A204.1 (cell line): ENCODE measurements at regions not wholly inside any gene's neighbourhood (a gene's known extent, or its start where the extent isn't known, plus 50 kb on each side); places are given as distances from the start of the nearest gene placed in this dataset.
A peak's percentile ranks its signal among the peaks of the same experiment; 100 is the strongest.

Source experiments
- FAIRE-seq: peaks from 2 replicates; lab custom pipeline; 2012; peaks lifted over from hg19 to GRCh38; lab: Jason Lieb, UNC

- FAIRE-seq = no peak
These were observed 2292.6 kb upstream of the C9orf72 start for GRCh38 chr9:29865764-29866313.

- FAIRE-seq = no peak
These were observed 2293.3 kb upstream of the C9orf72 start for GRCh38 chr9:29866556-29866955.

DNA sequence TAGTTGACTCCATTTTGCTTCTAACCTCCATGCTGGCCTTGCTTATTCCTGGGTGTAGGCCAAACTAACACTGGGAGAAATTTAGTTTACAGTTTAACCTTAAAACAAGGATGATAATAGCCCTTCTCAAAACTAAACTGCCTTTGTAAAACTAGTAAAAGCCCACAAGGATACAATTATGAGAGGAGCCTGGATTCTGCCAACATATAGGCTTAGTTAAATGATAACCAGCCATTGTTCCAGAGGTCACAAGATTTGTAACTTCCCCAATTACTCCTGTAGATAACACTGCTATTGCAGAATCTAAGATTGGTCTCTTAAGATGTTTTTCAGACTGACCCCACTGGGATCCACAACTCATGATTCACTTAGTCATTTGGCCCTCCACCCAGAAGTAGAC lies 2300.3 kb upstream of the C9orf72 start:
- FAIRE-seq = no peak

GRCh38 chr9:29875547-29875946 lies 2302.3 kb upstream of the C9orf72 start:
- FAIRE-seq = no peak

- no peak for FAIRE-seq
These were observed 2309.5 kb upstream of the C9orf72 start for GRCh38 chr9:29882767-29883166.

DNA sequence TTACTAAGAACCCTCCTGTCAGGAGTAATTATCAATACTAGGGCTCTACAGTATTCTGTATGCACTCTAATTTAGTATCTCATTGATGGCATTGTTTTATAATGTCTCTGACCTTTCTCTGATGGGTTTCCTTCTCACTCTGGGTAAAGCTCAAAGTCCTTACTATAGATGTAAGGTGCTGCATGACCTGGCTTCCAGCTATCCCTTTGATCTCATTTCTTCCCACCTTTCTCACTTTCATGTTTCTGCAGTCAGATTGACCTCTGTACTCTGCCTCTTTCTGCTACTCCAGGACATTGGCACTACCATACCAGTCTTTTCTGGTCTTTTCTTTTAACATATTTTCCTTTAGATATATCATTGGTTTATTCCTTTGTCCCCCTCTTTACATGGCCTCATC lies 2332.8 kb upstream of the C9orf72 start:
- no peak for FAIRE-seq

DNA sequence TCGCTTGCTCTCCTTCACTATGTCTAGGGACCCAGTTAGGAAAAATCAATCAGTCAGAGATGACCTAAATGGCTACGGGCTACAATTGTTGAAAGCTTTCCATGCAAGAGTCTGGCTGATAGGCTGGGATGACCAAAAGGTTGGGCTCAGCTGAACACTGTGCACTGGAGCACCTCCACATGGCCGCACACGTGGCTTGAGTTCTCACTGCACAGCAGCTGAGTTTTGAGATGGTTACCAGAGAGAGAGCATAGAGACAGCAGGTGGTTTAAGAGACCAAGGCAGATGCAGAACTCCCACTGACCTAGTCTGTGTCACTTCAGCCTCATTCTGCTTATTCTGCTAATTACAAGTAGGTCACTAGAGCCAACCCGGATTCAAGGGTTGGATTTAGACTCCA lies 2354.8 kb upstream of the C9orf72 start:
- no peak for FAIRE-seq

- FAIRE-seq = no peak
These were observed 2366.3 kb upstream of the C9orf72 start for GRCh38 chr9:29939559-29939958.

DNA sequence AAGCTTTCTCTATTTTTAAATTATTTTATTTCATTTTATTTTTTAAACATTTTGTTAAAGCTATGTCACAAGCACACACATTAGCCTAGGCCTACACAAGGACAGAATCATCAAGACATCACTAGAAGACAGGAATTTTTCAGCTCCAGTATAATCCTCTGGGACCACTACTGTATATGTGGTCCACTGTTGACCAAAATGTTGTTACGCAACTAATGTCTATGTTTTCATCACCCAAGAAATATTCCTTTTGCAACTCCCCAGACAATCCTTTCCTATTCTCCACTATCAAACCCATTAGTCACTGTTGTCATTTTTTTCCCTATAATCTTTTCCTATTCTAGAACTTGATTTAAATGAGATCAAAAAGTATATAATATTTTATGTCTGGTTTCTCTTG lies 2371.7 kb upstream of the C9orf72 start:
- FAIRE-seq = no peak

DNA sequence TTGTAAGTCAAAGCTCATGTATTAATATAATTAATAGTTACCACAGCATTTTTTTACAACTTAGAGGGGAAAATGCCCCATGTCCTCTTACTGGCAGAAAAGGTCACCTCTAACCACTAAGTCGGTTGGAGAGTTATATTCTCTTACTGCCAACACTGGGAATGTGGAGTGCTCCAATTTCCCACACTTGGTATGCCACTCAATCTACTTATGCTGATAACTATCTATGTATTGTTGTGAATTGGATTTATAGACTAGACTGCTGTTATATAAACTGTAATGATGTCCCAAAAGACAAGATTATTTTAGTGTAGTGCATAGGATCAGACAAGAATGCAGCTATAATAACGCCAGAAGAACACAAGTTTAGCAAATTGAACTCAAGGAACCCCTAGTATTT lies 2385.2 kb upstream of the C9orf72 start:
- FAIRE-seq = no peak

- no peak for FAIRE-seq
These were observed 2392.6 kb upstream of the C9orf72 start for GRCh38 chr9:29965834-29966233.

DNA sequence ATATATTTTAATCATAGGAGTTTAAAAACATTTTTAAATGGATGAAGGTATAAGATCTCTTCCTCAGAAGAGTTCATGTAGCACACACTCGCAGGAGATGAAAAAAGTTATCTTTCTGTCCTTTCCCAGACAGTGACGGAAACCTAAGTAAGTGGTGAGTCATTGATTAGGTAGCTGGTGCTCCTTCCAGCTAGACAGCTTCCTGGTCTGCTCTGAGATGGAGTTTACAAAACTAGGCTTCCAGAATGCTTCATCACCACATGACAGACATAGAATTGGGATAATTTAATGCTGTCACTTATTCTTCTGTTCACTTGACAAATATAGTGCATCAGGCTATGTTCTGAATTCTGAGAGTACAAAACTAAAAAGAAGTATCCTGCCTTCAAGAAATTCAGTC lies 2393.0 kb upstream of the C9orf72 start:
- no peak for FAIRE-seq

GRCh38 chr9:29968831-29969230 lies 2395.6 kb upstream of the C9orf72 start:
- FAIRE-seq = no peak

DNA sequence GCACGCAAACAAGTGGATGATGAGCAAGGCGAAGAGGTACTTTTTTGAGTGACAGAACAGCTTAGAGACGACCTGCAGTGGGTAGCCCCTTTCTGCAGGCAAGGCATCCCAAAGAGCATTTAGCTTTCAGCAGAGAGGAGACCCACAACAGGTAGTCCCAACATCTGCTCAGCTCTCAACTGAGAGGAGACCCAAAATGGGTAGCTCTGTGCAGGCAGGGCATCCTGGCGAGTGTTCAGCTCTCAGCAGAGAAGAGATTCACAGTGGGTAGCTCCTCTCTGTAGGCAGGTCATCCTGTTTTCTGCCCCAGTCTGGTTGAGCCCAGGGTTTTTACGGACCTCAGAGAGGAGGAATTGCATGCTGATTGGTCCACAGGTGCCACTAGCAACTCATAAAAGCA lies 2396.1 kb upstream of the C9orf72 start:
- no peak for FAIRE-seq

- no peak for FAIRE-seq
These were observed 2396.8 kb upstream of the C9orf72 start for GRCh38 chr9:29969856-29970647.

GRCh38 chr9:29974197-29974596 lies 2400.9 kb upstream of the C9orf72 start:
- no peak for FAIRE-seq

DNA sequence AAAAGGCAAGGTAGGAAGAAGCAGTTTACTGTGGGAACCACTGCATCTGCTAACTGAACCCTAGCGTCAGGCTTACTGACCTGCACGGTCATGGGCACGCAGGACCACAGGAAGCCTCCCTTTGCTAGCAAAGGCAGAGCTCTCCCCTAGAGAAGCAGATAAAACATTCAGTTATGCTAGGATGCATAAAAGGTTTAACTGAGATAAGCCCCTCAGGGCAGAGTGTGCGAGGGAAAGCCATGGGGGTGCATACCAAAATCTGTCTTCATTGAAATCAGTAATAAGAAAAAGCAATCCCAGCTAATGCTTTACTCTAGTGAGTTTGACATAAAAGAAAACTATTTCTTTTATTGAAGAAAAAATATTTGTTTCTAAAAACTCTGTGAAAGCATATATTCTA lies 2403.7 kb upstream of the C9orf72 start:
- FAIRE-seq = no peak

GRCh38 chr9:29981013-29981412 lies 2403.4 kb upstream of the ACO1 start:
- no peak for FAIRE-seq

DNA sequence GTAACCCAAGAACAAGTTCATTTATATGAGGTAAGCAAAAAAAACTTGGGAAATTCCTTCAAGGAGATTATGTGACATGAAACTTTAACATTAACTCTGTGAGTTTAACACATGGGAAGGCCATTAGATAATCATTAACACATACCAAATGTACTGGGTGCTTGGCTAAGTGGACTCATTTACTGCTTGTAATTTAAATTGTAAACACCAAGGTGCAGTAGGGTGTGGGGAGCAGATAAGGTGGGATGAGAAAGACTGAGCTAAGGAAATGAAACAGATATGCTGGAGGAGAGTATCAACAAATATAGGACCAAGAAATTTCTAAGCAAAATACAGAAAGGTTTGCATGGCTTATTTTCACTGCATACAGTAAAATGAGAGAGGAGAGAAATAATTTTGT lies 2384.8 kb upstream of the ACO1 start:
- FAIRE-seq = no peak

DNA sequence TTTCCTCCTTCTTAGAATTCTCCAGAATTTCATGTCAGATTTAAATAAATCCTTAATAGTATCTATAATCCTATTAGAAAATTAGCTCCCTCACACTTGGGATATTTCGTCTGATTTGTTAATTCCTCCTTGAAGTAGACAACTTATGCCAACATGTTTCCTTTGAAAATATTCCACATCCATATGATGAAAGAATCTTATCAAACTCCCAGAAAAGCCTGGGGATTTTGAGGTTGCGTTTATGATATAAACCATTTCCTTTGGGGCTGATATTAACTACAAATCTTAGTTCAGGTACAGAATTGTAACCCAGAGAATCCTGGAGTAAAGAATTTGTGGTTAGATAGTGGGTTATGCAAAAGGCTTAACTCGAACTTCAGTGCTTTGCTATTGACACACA lies 2373.8 kb upstream of the ACO1 start:
- FAIRE-seq = no peak

- peak; percentile 96 for FAIRE-seq
These were observed 2371.8 kb upstream of the ACO1 start for GRCh38 chr9:30012622-30013021.

DNA sequence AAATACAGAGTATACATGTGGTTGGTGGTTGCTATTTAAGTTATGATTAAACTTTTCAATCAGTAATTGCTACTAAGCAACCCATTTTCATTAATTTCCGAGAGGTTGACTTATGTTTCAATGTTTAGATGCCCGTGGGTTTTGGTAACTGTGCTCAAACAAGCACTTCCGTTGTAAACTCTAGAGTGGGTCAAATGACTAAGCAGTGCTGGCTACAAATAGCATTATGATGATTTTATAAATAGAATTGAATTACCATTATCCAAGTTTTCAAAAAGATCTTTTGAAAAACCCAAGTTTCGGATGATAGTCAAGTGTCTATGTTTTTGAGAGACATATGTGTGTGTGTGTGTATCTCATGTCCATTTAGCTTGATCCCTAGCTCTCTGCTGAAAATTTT lies 2369.4 kb upstream of the ACO1 start:
- no peak for FAIRE-seq

DNA sequence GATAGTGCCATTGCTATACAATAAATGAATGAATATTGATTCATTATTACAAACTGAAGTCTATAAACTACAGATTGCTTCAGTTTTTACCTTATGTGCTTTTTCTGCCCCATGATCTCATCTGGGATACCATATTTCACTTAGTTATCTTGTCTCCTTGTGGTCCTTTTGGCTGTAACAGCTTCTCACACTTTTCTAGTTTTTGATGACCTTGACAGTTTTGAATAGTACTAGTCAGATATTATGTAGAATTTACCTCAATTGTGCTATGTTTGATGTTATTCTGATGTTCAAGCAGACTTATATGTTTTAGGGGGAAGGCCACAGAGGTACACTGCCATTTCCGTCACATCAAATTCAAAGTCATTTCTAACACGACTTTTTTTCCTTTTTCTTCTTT lies 2364.3 kb upstream of the ACO1 start:
- FAIRE-seq = no peak

GRCh38 chr9:30035761-30036160 lies 2348.7 kb upstream of the ACO1 start:
- no peak for FAIRE-seq
